ENCODE measurements at regions not wholly inside any gene's neighbourhood (a gene's known extent, or its start where the extent isn't known, plus 50 kb on each side); places are given as distances from the start of the nearest gene placed in this dataset.

- TF ChIP-seq POLR2A (IDR thresholded peaks at IDR 0.05) (no peak), CTCF (IDR thresholded peaks at IDR 0.05) (no peak), EP300 (IDR thresholded peaks at IDR 0.05) (no peak)
Measured at GRCh38 chr14:71651228-71651627, 281.0 kb upstream of the RGS6 start.
